HEK293 (cell line): ENCODE measurements at regions not wholly inside any gene's neighbourhood (a gene's known extent, or its start where the extent isn't known, plus 50 kb on each side); places are given as distances from the start of the nearest gene placed in this dataset.

Experiments
- CTCF ChIA-PET: fragments of 350-600 bp; formaldehyde crosslinking; extraction: SDS; loops from one replicate; lab custom pipeline; 2021; ENCODE audit warnings: antibody characterized with exemption; lab: Yijun Ruan, JAX
- POLR2A ChIA-PET: fragments of 300-600 bp; formaldehyde crosslinking; extraction: SDS; loops from one replicate; lab custom pipeline; 2020; ENCODE audit warnings: antibody characterized with exemption, inconsistent platforms; lab: Yijun Ruan, JAX
- H3K27ac ChIP-seq: fragments of 200-500 bp; sonication (Bioruptor generic); 2 replicates; pipeline ENCODE4 v1.5.1; 2014; ENCODE audit warnings: low read depth, low read length, control low read depth, inconsistent platforms; ENCODE audit errors: extremely low read depth
- H3K36me3 ChIP-seq, 2 experiments: fragments of 200-500 bp in 1 of 2; sonication (Bioruptor generic) in 1 of 2; 1 replicate in 1 of 2; 2 replicates in 1 of 2; pipeline ENCODE4 v1.5.1; 2014 to 2017; ENCODE audit warnings: inconsistent platforms in 2 of 2, low read length in 2 of 2; ENCODE audit not compliant: control insufficient read depth in 2 of 2, insufficient read depth in 1 of 2
- H3K4me1 ChIP-seq: fragments of 200-500 bp; sonication (Bioruptor generic); 2 replicates; pipeline ENCODE4 v1.5.1; 2014; ENCODE audit warnings: mild to moderate bottlenecking, low read length, inconsistent platforms; ENCODE audit not compliant: control insufficient read depth, insufficient read depth
- H3K4me3 ChIP-seq: 2 replicates; pipeline ENCODE4 v1.5.1; 2011; ENCODE audit warnings: low read depth, mild to moderate bottlenecking, control low read depth, low read length, moderate library complexity
- H3K9me3 ChIP-seq: fragments of 200-500 bp; sonication (Bioruptor generic); 2 replicates; pipeline ENCODE4 v1.5.1; 2014; ENCODE audit warnings: low read depth, low read length, inconsistent platforms; ENCODE audit not compliant: control insufficient read depth, insufficient read depth
- GFI1B ChIP-seq: fragments of 450-650 bp; formaldehyde crosslinking; IDR thresholded peaks from 2 replicates; pipeline ENCODE4 v1.5.1; 2016; ENCODE audit warnings: missing biosample characterization, missing genetic modification characterization
- HOXC10 ChIP-seq: sonication (generic); formaldehyde crosslinking; IDR thresholded peaks from 2 replicates; pipeline ENCODE4 v1.8.1; 2023; ENCODE audit warnings: mild to moderate bottlenecking, missing genetic modification reagents
- HOXD13 ChIP-seq: sonication (generic); formaldehyde crosslinking; IDR thresholded peaks from 2 replicates; pipeline ENCODE4 v1.8.0; 2022; ENCODE audit warnings: missing genetic modification reagents, borderline replicate concordance
- KLF10 ChIP-seq: fragments of 450-650 bp; IDR thresholded peaks from 2 replicates; pipeline ENCODE4 v1.5.1; 2018; ENCODE audit warnings: missing biosample characterization, mild to moderate bottlenecking, missing genetic modification characterization
- KLF9 ChIP-seq: fragments of 450-650 bp; formaldehyde crosslinking; IDR thresholded peaks from 2 replicates; pipeline ENCODE4 v1.5.1; 2016; ENCODE audit warnings: missing biosample characterization, missing genetic modification characterization, low read depth
- MEIS1 ChIP-seq: sonication (generic); formaldehyde crosslinking; IDR thresholded peaks from 2 replicates; pipeline ENCODE4 v1.8.1; 2022; ENCODE audit warnings: missing genetic modification reagents, mild to moderate bottlenecking, borderline replicate concordance
- ZBTB20 ChIP-seq: fragments of 450-650 bp; formaldehyde crosslinking; IDR thresholded peaks from 2 replicates; pipeline ENCODE4 v1.5.1; 2016; ENCODE audit warnings: missing biosample characterization, missing genetic modification characterization
- ZBTB21 ChIP-seq: fragments of 450-650 bp; formaldehyde crosslinking; IDR thresholded peaks from 2 replicates; pipeline ENCODE4 v1.5.1; 2017; ENCODE audit warnings: missing biosample characterization, missing genetic modification characterization
- ZIC2 ChIP-seq: fragments of 450-650 bp; formaldehyde crosslinking; IDR thresholded peaks from 2 replicates; pipeline ENCODE4 v1.5.1; 2016; ENCODE audit warnings: missing biosample characterization, missing genetic modification characterization
- ZNF10 ChIP-seq: fragments of 450-650 bp; formaldehyde crosslinking; IDR thresholded peaks from 2 replicates; pipeline ENCODE4 v1.5.1; 2017; ENCODE audit warnings: missing biosample characterization, missing genetic modification characterization
- ZNF114 ChIP-seq: fragments of 450-650 bp; formaldehyde crosslinking; IDR thresholded peaks from 2 replicates; pipeline ENCODE4 v1.5.0; 2017; ENCODE audit warnings: missing biosample characterization, missing genetic modification characterization
- ZNF121 ChIP-seq: fragments of 450-650 bp; formaldehyde crosslinking; IDR thresholded peaks from 2 replicates; pipeline ENCODE4 v1.5.1; 2016; ENCODE audit warnings: missing biosample characterization, missing genetic modification characterization
- ZNF146 ChIP-seq: fragments of 450-650 bp; formaldehyde crosslinking; IDR thresholded peaks from 2 replicates; pipeline ENCODE4 v1.5.1; 2016; ENCODE audit warnings: missing biosample characterization, missing genetic modification characterization
- ZNF155 ChIP-seq: fragments of 450-650 bp; formaldehyde crosslinking; IDR thresholded peaks from 2 replicates; pipeline ENCODE4 v1.5.1; 2016; ENCODE audit warnings: missing biosample characterization, missing genetic modification characterization
- ZNF169 ChIP-seq: fragments of 450-650 bp; formaldehyde crosslinking; IDR thresholded peaks from 2 replicates; pipeline ENCODE4 v1.5.1; 2016; ENCODE audit warnings: missing biosample characterization, missing genetic modification characterization
- ZNF184 ChIP-seq: fragments of 450-650 bp; IDR thresholded peaks from 2 replicates; pipeline ENCODE4 v1.5.1; 2018; ENCODE audit warnings: missing biosample characterization, mild to moderate bottlenecking, missing genetic modification characterization
- ZNF214 ChIP-seq: fragments of 450-650 bp; formaldehyde crosslinking; IDR thresholded peaks from 2 replicates; pipeline ENCODE4 v1.5.1; 2017; ENCODE audit warnings: missing biosample characterization, mild to moderate bottlenecking, missing genetic modification characterization, borderline replicate concordance
- ZNF248 ChIP-seq: fragments of 450-650 bp; formaldehyde crosslinking; IDR thresholded peaks from 2 replicates; pipeline ENCODE4 v1.5.1; 2017; ENCODE audit warnings: missing biosample characterization, missing genetic modification characterization
- ZNF391 ChIP-seq: fragments of 450-650 bp; formaldehyde crosslinking; IDR thresholded peaks from 2 replicates; pipeline ENCODE4 v1.5.1; 2016; ENCODE audit warnings: low read depth, missing biosample characterization, missing genetic modification characterization, borderline replicate concordance
- ZNF394 ChIP-seq: fragments of 450-650 bp; formaldehyde crosslinking; IDR thresholded peaks from 2 replicates; pipeline ENCODE4 v1.5.1; 2016; ENCODE audit warnings: missing biosample characterization, missing genetic modification characterization, mild to moderate bottlenecking, moderate library complexity, borderline replicate concordance
- ZNF426 ChIP-seq: fragments of 450-650 bp; formaldehyde crosslinking; IDR thresholded peaks from 2 replicates; pipeline ENCODE4 v1.5.1; 2017; ENCODE audit warnings: missing biosample characterization, missing genetic modification characterization, mild to moderate bottlenecking, inconsistent platforms, moderate library complexity
- ZNF473 ChIP-seq: fragments of 450-650 bp; formaldehyde crosslinking; IDR thresholded peaks from 2 replicates; pipeline ENCODE4 v1.5.1; 2017; ENCODE audit warnings: missing biosample characterization, missing genetic modification characterization
- ZNF501 ChIP-seq: fragments of 450-650 bp; formaldehyde crosslinking; IDR thresholded peaks from 2 replicates; pipeline ENCODE4 v1.5.1; 2016; ENCODE audit warnings: missing biosample characterization, missing genetic modification characterization
- ZNF624 ChIP-seq: fragments of 450-650 bp; formaldehyde crosslinking; IDR thresholded peaks from 2 replicates; pipeline ENCODE4 v1.5.1; 2017; ENCODE audit warnings: missing biosample characterization, missing genetic modification characterization
- ZSCAN23 ChIP-seq: fragments of 450-650 bp; formaldehyde crosslinking; IDR thresholded peaks from 2 replicates; pipeline ENCODE4 v1.5.1; 2016; ENCODE audit warnings: missing biosample characterization, missing genetic modification characterization
- TF ChIP-seq, protein P1 (sequence below): fragments of 450-650 bp; formaldehyde crosslinking; IDR thresholded peaks from 2 replicates; pipeline ENCODE4 v1.5.1; 2016; ENCODE audit warnings: missing biosample characterization, missing genetic modification characterization

DNA sequence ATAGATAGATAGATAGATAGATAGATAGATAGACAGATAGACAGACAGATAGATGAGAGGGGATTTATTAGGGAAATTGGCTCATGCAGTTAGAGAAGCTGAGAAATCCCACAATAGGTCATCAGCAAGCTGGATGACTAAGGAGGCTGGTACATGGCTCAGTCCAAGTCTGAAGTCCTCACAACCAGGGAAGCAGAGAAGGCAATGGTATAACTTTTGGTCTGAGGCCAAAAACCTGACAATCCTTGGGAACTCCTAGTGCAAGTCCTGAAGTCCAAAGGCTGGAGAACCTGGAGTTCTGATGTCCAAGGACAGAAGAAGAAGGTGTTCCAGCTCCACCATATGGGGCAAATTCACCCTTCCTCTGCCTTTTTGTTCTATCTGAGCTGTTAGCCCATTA is 517.6 kb upstream of the ATP2B1 start:
- Histone ChIP-seq H3K36me3 (no peaks in the 10 kb centered on the region), H3K4me3 (no peak overlapping the region), H3K27ac (no peak overlapping the region), H3K9me3 (no peaks in the 10 kb centered on the region), H3K4me1 (no peaks in the 10 kb centered on the region)
- ChIA-PET CTCF (no interaction called here), POLR2A (no interaction called here)
- TF ChIP-seq ZNF184 (tag by site-specific recombination) (no peak), ZNF473 (no peak), MEIS1 (CRISPR knock-in tag) (no peak), ZSCAN23 (tag by site-specific recombination) (no peak), ZIC2 (tag by site-specific recombination) (no peak), ZNF391 (tag by site-specific recombination) (no peak), ZNF121 (no peak)

DNA sequence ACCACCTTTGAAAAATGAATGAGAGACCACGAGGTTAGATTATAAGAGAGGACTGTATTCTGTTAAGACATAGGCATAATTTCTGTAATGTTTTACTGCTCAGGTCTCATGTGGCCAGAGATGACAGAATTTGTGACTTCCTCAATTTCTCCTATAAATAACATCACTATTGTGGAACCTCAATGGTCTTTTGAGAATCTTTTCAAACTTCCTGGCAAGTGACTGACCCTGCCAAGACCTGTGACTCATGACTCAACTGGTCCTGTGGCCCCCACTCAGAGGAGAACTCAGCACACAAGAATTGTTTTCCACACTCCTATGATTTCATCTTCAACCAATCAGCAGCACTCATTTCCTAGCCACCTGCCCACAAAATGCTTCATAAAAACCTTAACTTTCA is 508.2 kb upstream of the ATP2B1 start:
- no peaks in the 10 kb centered on the region for H3K9me3 ChIP-seq
- H3K4me3 ChIP-seq, result no peak overlapping the region
- no peaks in the 10 kb centered on the region for H3K4me1 ChIP-seq
- H3K36me3 ChIP-seq, result no peaks in the 10 kb centered on the region
- no peak overlapping the region for H3K27ac ChIP-seq
- CTCF ChIA-PET, result no interaction called here
- POLR2A ChIA-PET, result no interaction called here
- TF ChIP-seq ZNF146 (tag by site-specific recombination) (no peak), ZBTB21 (tag by site-specific recombination) (no peak), ZBTB20 (tag by site-specific recombination) (no peak), HOXD13 (no peak), GFI1B (tag by site-specific recombination) (no peak), ZNF426 (tag by site-specific recombination) (no peak), KLF9 (tag by site-specific recombination) (no peak), ZNF214 (no peak), ZNF114 (tag by site-specific recombination) (no peak), ZNF624 (tag by site-specific recombination) (no peak), ZNF10 (tag by site-specific recombination) (no peak), ZNF169 (tag by site-specific recombination) (no peak), ZNF394 (no peak), ZNF155 (no peak), HOXC10 (CRISPR knock-in tag) (no peak), ZNF501 (tag by site-specific recombination) (no peak)
- TF ChIP-seq, protein P1, sequence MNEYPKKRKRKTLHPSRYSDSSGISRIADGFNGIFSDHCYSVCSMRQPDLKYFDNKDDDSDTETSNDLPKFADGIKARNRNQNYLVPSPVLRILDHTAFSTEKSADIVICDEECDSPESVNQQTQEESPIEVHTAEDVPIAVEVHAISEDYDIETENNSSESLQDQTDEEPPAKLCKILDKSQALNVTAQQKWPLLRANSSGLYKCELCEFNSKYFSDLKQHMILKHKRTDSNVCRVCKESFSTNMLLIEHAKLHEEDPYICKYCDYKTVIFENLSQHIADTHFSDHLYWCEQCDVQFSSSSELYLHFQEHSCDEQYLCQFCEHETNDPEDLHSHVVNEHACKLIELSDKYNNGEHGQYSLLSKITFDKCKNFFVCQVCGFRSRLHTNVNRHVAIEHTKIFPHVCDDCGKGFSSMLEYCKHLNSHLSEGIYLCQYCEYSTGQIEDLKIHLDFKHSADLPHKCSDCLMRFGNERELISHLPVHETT (tag by site-specific recombination), result no peak

DNA sequence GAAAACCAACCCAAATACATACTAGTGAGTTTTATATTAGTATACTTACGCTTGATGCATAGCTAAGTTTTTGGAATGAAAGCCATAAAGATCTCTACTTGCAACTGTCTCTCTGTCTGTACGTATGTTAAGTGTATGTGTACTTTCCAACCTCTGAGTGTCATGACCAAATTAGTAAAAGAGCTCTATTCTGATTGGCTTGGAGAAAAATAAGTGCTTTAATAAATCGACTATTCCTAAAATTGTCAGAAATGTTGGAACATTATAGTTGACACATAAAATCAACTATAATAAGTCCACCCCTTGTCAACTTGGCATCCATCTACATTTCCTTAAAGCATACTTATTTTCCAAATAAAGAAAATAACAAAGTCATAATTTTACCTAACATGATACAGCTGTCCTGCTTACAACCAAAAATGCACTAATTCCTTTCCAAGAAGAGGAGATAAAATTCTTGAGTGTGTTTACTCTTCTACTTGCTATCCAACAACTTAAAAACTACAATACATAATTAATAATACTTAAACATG is 507.4 kb upstream of the ATP2B1 start:
- CTCF ChIA-PET, result interaction anchor here (1.0 kb wide), 1 partner anchor 14 kb away, joined by 3 read pairs; no protein-coding TSS in a partner anchor

More for the DNA sequence above, 507.4 kb upstream of the ATP2B1 start:
- TF ChIP-seq ZNF248 (no peak), KLF10 (no peak)
- TF ChIP-seq, all 188 proteins: peak for 0
- Histone ChIP-seq H3K4me3 (no peak overlapping the region), H3K36me3 (no peaks in the 10 kb centered on the region), H3K27ac (no peak overlapping the region), H3K4me1 (no peaks in the 10 kb centered on the region), H3K9me3 (no peaks in the 10 kb centered on the region)
- POLR2A ChIA-PET, result no interaction called here
